Stimulated activated CD4-positive, alpha-beta T cell treated with anti-CD3 and anti-CD28 coated beads, TNF-alpha, amount 100 ng/mL, for 24 hours (primary cell): ENCODE measurements at regions not wholly inside any gene's neighbourhood (a gene's known extent, or its start where the extent isn't known, plus 50 kb on each side); places are given as distances from the start of the nearest gene placed in this dataset.

ENCODE experiments used
- DNase-seq, 3 experiments: peaks; one replicate each; pipeline ENCODE4 v3.0.0-alpha.2; 2020; ENCODE audit warnings: low read depth in 3 of 3

GRCh38 chr2:103945083-103945482 lies 908.8 kb upstream of the POU3F3 start:
- DNase-seq: no peak

GRCh38 chr2:103959174-103960128 lies 894.5 kb upstream of the POU3F3 start:
- no peak for DNase-seq

GRCh38 chr2:103960129-103960513 lies 893.8 kb upstream of the POU3F3 start:
- no peak for DNase-seq

- DNase-seq: no peak
These were observed 893.0 kb upstream of the POU3F3 start for GRCh38 chr2:103960951-103961350.

GRCh38 chr2:103961862-103962261 lies 892.1 kb upstream of the POU3F3 start:
- DNase-seq: no peak

GRCh38 chr2:103962670-103963069 lies 891.2 kb upstream of the POU3F3 start:
- no peak for DNase-seq

GRCh38 chr2:103963146-103963725 lies 890.7 kb upstream of the POU3F3 start:
- DNase-seq: no peak

- no peak for DNase-seq
These were observed 876.7 kb upstream of the POU3F3 start for GRCh38 chr2:103977241-103977640.

GRCh38 chr2:103977668-103978067 lies 876.2 kb upstream of the POU3F3 start:
- DNase-seq: no peak

GRCh38 chr2:103980401-103980800 lies 873.5 kb upstream of the POU3F3 start:
- DNase-seq: no peak

- DNase-seq: no peak
These were observed 871.2 kb upstream of the POU3F3 start for GRCh38 chr2:103982691-103983090.

GRCh38 chr2:103986001-103986400 lies 867.9 kb upstream of the POU3F3 start:
- no peak for DNase-seq

- DNase-seq: no peak
These were observed 862.3 kb upstream of the POU3F3 start for GRCh38 chr2:103991591-103991990.

GRCh38 chr2:104004821-104005220 lies 849.1 kb upstream of the POU3F3 start:
- no peak for DNase-seq

GRCh38 chr2:104016801-104017200 lies 837.1 kb upstream of the POU3F3 start:
- DNase-seq: no peak

- no peak for DNase-seq
These were observed 830.6 kb upstream of the POU3F3 start for GRCh38 chr2:104023306-104023705.

- DNase-seq: no peak
These were observed 830.1 kb upstream of the POU3F3 start for GRCh38 chr2:104023765-104024164.

- no peak for DNase-seq
These were observed 828.6 kb upstream of the POU3F3 start for GRCh38 chr2:104025295-104025694.

- DNase-seq: no peak
These were observed 827.2 kb upstream of the POU3F3 start for GRCh38 chr2:104026725-104027124.

- no peak for DNase-seq
These were observed 826.6 kb upstream of the POU3F3 start for GRCh38 chr2:104027321-104027720.

GRCh38 chr2:104028061-104028460 lies 825.9 kb upstream of the POU3F3 start:
- no peak for DNase-seq

GRCh38 chr2:104033399-104033798 lies 820.5 kb upstream of the POU3F3 start:
- DNase-seq: no peak

GRCh38 chr2:104040771-104041170 lies 813.1 kb upstream of the POU3F3 start:
- DNase-seq: no peak
